Tibial nerve (tissue), 4 donors: ENCODE measurements at regions not wholly inside any gene's neighbourhood (a gene's known extent, or its start where the extent isn't known, plus 50 kb on each side); places are given as distances from the start of the nearest gene placed in this dataset.

ENCODE experiments used
- DNase-seq, 2 donors: peaks; one replicate each; pipeline ENCODE4 v3.0.0-alpha.2; 2019; ENCODE audit warnings: low spot score in 2 of 2
- H3K27ac ChIP-seq, 4 donors: fragments of 200-600 bp; sonication (generic) in 3 of 4; one replicate each; pipeline ENCODE4 v1.5.1; 2017 to 2019; ENCODE audit warnings: mild to moderate bottlenecking in 1 of 4
- H3K27me3 ChIP-seq, 2 donors: fragments of 200-600 bp; sonication (generic) in 1 of 2; one replicate each; pipeline versions ENCODE4 v1.5.1 to v1.6.0; 2017 to 2019
- H3K36me3 ChIP-seq, 3 donors: fragments of 200-600 bp; sonication (generic); one replicate each; pipeline ENCODE4 v1.5.1; 2018 to 2019
- H3K4me1 ChIP-seq, 4 donors: fragments of 200-600 bp; sonication (generic) in 3 of 4; one replicate each; pipeline ENCODE4 v1.5.1; 2017 to 2019
- H3K4me3 ChIP-seq, 4 donors: fragments of 200-600 bp; sonication (generic) in 3 of 4; one replicate each; pipeline ENCODE4 v1.5.1; 2017 to 2019; ENCODE audit warnings: mild to moderate bottlenecking in 1 of 4, moderate library complexity in 1 of 4
- H3K9me3 ChIP-seq, 4 donors: fragments of 200-600 bp; sonication (generic) in 3 of 4; one replicate each; pipeline ENCODE4 v1.5.1; 2017 to 2019
- EP300 ChIP-seq, 2 donors: sonication (generic); formaldehyde crosslinking; IDR thresholded peaks; one replicate each; pipeline ENCODE4 v1.6.1; 2017; ENCODE audit warnings: antibody characterized with exemption in 2 of 2, mild to moderate bottlenecking in 1 of 2
- POLR2A ChIP-seq, 2 donors: fragments of 450-650 bp; IDR thresholded peaks; one replicate each; pipeline ENCODE4 v1.6.1; 2017; ENCODE audit warnings: antibody characterized with exemption in 2 of 2, mild to moderate bottlenecking in 2 of 2, moderate library complexity in 2 of 2
- WGBS, 2 donors: methylation state at CpG; one replicate each; pipeline ENCODE4 v1.1.5; 2018; 5-methylcytosine and 5-hydroxymethylcytosine counted together
- TF ChIP-seq, protein P1 (sequence below), 5 experiments: fragments of 200-600 bp in 3 of 5; fragments of 450-650 bp in 2 of 5; sonication (generic) in 3 of 5; IDR thresholded peaks; one replicate each; pipeline ENCODE4 v1.5.1; 2016 to 2019; ENCODE audit warnings: antibody characterized with exemption in 5 of 5, mild to moderate bottlenecking in 3 of 5, moderate library complexity in 2 of 5

DNA sequence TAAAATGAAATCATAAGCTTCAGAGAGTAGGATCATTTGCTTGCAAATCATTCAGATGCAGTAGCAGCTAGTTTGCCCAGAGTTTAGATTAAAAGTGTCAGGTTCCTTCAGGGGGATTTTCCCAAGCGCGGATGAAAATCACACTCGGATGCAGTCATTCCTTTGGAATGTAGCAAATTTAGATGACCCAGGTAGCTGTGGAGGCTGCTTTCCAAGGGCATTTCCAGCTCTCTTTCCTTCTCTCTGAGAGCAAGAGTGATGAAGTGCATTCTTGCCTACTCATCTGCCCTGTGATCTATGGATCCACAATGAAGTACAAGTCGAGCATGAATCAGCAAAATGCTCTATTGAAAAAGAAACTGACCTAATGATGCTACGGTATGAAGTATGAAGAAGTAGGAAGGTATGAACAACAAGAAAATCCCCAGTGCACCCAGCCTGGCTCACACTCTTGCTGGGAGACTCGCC is 200.2 kb downstream of the PLK2 start:
- no peaks in the 10 kb centered on the region for H3K36me3 ChIP-seq
- TF ChIP-seq POLR2A (IDR thresholded peaks at IDR 0.05) (no peak), EP300 (IDR thresholded peaks at IDR 0.05) (no peak)
- TF ChIP-seq, protein P1, sequence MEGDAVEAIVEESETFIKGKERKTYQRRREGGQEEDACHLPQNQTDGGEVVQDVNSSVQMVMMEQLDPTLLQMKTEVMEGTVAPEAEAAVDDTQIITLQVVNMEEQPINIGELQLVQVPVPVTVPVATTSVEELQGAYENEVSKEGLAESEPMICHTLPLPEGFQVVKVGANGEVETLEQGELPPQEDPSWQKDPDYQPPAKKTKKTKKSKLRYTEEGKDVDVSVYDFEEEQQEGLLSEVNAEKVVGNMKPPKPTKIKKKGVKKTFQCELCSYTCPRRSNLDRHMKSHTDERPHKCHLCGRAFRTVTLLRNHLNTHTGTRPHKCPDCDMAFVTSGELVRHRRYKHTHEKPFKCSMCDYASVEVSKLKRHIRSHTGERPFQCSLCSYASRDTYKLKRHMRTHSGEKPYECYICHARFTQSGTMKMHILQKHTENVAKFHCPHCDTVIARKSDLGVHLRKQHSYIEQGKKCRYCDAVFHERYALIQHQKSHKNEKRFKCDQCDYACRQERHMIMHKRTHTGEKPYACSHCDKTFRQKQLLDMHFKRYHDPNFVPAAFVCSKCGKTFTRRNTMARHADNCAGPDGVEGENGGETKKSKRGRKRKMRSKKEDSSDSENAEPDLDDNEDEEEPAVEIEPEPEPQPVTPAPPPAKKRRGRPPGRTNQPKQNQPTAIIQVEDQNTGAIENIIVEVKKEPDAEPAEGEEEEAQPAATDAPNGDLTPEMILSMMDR (IDR thresholded peaks at IDR 0.05): no peak
- peaks cover 0 to 12% (median 0%) of the 10 kb centered on the region in 4 donors for H3K4me1 ChIP-seq
- no peak for DNase-seq
- H3K4me3 ChIP-seq: no peak overlapping the region
- WGBS, 2 donors: 45 to 56% methylated on average over 6 of the region's 6 CpGs
- H3K27ac ChIP-seq: no peak overlapping the region
- H3K9me3 ChIP-seq: no peaks in the 10 kb centered on the region
- no peaks in the 10 kb centered on the region for H3K27me3 ChIP-seq

DNA sequence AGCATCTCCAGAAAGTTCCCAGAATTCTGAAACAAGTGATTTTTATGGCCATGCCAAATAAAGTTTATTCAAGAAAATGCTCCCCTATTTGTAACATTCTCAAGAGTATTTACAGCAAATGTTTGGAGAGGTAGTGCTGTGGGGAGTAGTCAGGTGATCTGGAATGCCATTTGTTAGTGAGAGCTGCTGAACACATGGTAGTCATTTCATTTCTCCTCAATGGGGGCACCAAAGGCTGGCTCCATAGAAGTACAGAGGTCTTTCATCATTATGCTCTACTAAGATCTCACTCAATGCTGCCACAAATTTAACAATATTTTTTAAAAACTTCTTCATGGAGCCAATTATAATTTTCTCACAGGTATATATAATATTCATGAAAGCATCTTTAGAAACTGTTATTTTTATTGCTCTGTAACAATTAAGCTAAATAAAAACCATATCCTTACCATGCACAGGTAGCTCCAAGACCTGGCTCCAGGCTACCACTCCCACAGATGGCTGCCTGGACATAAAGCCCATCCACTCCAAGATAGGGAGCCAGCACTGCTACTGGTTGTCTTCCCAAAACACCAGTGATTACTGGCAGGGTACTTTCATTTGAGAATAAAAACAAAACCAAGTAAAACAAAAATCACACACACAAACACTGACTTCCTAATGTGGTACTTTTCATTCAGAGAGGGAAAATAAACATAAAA is 200.8 kb downstream of the PLK2 start:
- no peak overlapping the region for H3K27ac ChIP-seq

DNA sequence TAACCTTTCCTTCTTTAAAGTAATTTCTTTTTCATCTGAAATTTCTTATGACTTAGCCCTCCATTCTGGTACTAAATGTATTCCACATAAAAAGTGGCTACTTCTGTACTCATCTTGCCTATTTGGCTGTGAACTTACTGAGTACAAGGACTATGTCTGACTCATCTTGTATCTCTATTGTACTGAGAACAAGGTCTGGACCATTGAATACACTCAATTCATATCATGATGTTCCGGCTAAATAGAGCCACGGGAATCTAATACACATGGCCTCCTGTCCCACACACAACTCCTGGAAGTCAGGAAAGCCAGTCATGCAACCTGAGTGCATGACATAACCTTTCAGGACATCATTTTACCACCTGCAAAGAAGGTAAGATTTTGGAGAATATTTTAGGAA is 203.9 kb downstream of the PLK2 start:
- no peak for DNase-seq
- TF ChIP-seq, protein P1 (IDR thresholded peaks at IDR 0.05): no peak
- TF ChIP-seq EP300 (IDR thresholded peaks at IDR 0.05) (no peak), POLR2A (IDR thresholded peaks at IDR 0.05) (no peak)
- no peak overlapping the region for H3K4me3 ChIP-seq

More for the DNA sequence above, 200.8 kb downstream of the PLK2 start:
- Histone ChIP-seq H3K27me3 (no peaks in the 10 kb centered on the region), H3K4me1 (peaks cover 0 to 12% (median 0%) of the 10 kb centered on the region in 4 donors), H3K36me3 (no peaks in the 10 kb centered on the region), H3K9me3 (no peaks in the 10 kb centered on the region), H3K4me3 (no peak overlapping the region)
- TF ChIP-seq, protein P1 (IDR thresholded peaks at IDR 0.05): no peak
- TF ChIP-seq POLR2A (IDR thresholded peaks at IDR 0.05) (no peak), EP300 (IDR thresholded peaks at IDR 0.05) (no peak)
- no peak for DNase-seq

DNA sequence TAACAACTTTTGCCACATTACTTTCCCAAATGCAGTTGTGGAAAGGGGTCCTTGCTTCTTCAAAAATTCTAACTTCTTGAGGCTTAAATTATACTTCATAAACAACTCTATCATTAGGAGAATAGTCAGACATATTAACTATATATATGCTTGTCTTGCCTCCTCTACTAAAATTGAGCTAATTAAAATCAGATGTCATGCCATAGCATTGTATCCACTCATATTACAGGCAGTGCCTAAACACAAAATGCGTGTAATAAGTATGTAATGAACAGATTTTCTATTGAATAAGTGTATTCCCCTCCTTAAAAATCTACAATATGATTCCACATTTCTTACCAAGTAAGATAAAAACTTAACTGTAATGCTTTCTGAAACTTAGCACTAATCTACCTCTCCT is 204.5 kb downstream of the PLK2 start:
- Histone ChIP-seq H3K27ac (no peak overlapping the region), H3K36me3 (no peaks in the 10 kb centered on the region), H3K4me1 (peaks cover 0 to 4% (median 0%) of the 10 kb centered on the region in 4 donors), H3K4me3 (no peak overlapping the region), H3K9me3 (no peaks in the 10 kb centered on the region), H3K27me3 (no peaks in the 10 kb centered on the region)
- WGBS, 2 donors: 87 to 93% methylated on average over 1 of the region's 1 CpG
- no peak for DNase-seq
- TF ChIP-seq, protein P1 (IDR thresholded peaks at IDR 0.05): no peak
- TF ChIP-seq EP300 (IDR thresholded peaks at IDR 0.05) (no peak), POLR2A (IDR thresholded peaks at IDR 0.05) (no peak)

More for the DNA sequence above, 203.9 kb downstream of the PLK2 start:
- peaks cover 0 to 4% (median 0%) of the 10 kb centered on the region in 4 donors for H3K4me1 ChIP-seq
- no peaks in the 10 kb centered on the region for H3K36me3 ChIP-seq
- H3K9me3 ChIP-seq: no peaks in the 10 kb centered on the region
- WGBS, 2 donors: 79 to 86% methylated on average over 2 of the region's 2 CpGs
- no peaks in the 10 kb centered on the region for H3K27me3 ChIP-seq
- H3K27ac ChIP-seq: no peak overlapping the region

DNA sequence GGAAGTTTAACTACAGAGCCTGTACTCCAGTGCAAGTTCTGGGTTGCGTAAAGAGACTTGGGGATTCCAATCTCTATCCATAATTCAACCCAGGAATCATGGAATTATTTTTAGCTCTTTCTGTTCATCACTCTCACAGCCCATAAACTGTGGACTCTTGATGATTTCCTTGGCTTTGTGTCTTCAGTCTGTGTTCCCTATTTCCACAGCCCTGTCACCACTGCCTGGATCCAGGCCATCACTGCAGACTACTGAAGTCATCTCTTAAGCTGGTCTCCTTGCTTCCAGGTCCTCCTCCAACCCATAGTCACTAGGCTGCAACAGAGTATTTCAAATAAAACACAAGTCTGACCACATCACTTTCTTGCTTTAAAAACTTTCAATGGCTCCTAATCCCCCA is 211.7 kb downstream of the PLK2 start:
- no peak overlapping the region for H3K4me3 ChIP-seq
- H3K4me1 ChIP-seq: no peaks in the 10 kb centered on the region
- DNase-seq: no peak
- no peak overlapping the region for H3K27ac ChIP-seq
- 78 to 93% methylated on average over 1 of the region's 1 CpG for WGBS, 2 donors
- no peaks in the 10 kb centered on the region for H3K9me3 ChIP-seq
- no peak for TF ChIP-seq EP300 (IDR thresholded peaks at IDR 0.05)
- TF ChIP-seq, protein P1 (IDR thresholded peaks at IDR 0.05): no peak
- no peak for TF ChIP-seq POLR2A (IDR thresholded peaks at IDR 0.05)
- H3K36me3 ChIP-seq: no peaks in the 10 kb centered on the region
- H3K27me3 ChIP-seq: no peaks in the 10 kb centered on the region
